H4 (cell line): ENCODE measurements at regions not wholly inside any gene's neighbourhood (a gene's known extent, or its start where the extent isn't known, plus 50 kb on each side); places are given as distances from the start of the nearest gene placed in this dataset.
"Not testable (repeated sequence)": the region's sequence is repeated elsewhere in the genome, so short reads cannot be mapped to it uniquely, and the experiment has no call there.

Experiments
- DNase-seq: peaks from one replicate; pipeline ENCODE4 v3.0.0-alpha.2; 2015; ENCODE audit warnings: low spot score

DNA sequence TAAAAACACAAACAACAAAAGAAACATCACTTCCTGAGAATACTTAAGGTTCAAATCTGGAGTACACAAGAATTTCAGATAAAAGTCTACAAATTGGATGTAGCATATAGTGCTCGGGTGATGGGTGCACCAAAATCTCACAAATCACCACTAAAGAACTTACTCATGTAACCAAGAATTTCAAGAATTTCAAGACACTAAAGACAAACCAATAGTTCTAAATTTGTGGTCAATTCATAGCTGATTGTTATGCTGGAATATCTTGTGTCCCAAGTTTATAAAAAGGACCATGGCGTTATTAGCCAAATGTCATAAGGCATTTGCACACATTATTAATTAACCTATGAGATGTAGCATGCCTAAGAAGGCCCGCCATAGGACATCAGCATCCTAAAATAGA lies 1204.1 kb upstream of the AUTS2 start:
- DNase-seq, result no peak

DNA sequence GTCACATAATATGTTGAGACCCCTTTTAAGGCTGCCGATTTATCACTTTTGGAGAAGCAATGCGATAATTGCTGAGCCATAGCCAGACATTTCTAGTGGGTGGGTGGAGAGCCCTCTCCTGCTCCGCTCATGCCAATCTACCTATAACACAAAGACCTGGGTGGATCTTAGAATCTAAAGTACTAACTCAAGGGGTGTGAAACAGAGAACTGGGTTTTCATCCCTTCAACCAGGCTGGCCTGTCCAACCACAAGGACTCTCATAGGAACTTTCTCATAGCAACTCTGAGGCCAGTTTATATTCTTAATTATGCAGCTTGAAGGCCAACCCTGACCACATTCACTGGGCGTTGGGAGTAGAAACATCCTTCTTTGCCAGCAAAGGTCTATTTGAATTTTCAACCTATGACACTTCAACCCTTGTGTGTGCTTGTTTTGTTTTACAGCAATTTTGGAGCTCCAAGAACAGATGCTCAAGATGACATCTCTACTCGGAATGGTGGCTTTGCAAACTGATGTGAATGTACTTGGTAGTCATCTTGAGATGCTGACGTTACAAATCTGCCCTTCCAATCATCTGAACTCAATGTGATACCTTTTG lies 1198.2 kb upstream of the AUTS2 start:
- no peak for DNase-seq

DNA sequence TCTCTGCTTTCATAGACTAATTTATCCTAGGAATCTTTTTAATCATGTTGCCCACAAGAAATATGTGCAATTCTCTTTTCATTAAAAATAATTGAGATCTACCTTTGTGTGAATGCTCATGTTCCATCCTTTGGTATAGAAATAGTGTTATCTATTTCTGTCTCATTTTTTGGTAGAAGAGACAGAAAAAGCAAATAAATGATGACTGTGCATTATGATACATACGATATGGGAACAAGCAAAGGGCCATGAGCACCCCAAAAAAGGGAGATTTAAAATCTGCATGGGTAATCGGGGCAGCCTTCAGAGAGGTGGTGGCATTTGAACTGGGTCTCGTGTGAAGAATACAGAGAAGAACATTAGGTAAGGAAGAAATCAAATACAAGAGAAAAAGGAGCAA lies 1197.5 kb upstream of the AUTS2 start:
- no peak for DNase-seq

DNA sequence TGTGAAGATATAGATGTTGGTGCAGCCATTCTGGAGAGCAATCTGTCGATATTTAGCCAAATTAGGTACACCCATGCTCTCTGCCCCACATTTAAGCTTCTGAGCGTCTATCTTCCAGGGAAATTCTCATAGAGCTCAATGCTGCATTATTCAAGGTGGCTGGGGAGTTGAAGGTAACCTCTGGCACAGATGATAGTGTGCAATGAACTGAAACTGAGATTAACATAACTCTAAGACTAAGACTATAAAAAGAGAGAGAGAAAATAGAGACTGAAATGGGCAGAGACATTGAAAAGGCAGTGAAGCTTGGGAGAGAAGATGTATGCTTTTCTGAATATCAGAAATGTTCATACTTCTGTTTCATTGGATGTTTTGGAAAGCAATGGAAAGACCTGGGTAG lies 1197.0 kb upstream of the AUTS2 start:
- no peak for DNase-seq

DNA sequence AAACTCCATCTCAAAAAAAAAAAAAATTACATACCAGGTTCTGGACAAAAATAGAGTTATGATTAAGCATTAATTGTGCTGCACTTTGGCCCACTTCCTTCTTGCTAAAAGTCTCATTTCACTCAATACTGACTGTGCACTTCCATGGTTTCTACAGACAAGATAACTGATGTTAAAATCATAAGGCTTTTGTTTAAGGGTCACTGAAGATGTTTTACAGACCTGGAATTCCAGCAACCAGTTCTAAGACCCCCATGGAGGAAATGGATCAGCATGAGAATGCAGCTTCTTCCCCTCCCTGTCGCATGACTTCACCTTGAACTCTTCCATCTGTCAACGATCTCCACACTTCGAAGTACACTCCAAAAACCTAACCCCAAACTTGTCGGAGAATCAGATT lies 1191.8 kb upstream of the AUTS2 start:
- no peak for DNase-seq

DNA sequence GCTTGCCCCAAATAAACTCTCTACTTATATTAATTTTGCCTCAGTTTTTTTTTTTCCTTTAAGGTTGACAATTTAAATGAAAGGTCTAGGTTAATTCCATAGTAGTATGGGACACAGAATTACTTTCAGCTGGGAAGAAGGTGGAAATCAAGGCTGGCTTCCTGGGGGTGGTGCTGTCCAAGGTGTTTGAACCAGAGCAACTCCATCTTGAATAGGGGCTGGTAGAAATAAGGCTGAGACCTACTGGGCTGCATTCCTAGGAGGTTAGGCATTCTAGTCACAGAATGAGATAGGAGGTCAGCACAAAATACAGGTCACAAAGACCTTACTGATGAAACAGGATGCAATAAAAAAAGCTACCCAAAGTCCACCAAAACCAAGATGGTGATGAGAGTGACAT lies 1190.8 kb upstream of the AUTS2 start:
- DNase-seq, result no peak

DNA sequence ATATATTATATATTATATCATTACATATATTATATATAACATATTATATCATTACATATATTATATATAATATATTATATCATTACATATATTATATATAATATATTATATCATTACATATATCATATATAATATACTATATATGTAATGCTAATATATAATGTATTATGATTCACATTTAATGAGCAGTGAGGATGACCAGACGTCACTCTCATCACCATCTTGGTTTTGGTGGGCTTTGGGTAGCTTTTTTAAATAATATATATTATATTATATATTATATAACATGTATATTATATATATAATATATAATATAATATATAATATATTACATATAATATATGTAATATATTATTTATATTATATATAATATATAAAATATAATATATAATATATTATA lies 1189.4 kb upstream of the AUTS2 start:
- DNase-seq, result no peak

DNA sequence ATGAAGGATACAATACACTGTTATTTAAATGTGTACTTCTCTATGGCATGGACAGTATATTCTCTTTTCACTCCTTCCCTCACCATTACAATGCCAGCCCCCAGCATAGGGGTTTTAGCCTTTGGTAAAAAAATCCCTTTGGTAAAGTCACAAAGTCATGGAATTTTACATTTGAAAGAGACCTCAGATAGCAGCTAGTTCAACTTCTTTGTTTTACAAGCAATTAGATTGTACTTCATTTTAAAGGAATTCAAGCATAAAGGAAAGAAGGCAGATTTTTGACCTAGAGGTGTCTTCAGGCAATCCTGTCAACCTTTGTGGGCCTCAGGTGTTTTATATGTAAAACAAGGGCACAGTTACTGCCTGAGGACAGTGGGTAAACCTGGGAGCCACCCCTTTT lies 1188.4 kb upstream of the AUTS2 start:
- DNase-seq, result no peak

DNA sequence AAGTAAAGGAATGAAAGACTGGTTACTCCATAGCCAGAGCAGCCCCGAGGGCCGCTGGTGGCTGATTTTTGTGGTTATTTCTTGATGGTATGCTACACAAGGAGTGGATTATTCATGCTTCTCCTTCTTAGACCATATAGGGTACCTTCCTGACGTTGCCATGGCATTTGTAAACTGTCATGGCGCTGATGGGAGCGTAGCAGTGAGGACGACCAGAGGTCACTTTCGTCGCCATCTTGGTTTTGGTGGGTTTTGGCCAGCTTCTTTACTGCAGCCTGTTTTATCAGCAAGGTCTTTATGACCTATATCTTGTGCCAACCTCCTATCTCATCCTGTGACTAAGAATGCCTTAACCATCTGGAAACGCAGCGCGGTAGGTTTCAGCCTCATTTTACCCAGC lies 1187.6 kb upstream of the AUTS2 start:
- DNase-seq, result not testable (repeated sequence)

DNA sequence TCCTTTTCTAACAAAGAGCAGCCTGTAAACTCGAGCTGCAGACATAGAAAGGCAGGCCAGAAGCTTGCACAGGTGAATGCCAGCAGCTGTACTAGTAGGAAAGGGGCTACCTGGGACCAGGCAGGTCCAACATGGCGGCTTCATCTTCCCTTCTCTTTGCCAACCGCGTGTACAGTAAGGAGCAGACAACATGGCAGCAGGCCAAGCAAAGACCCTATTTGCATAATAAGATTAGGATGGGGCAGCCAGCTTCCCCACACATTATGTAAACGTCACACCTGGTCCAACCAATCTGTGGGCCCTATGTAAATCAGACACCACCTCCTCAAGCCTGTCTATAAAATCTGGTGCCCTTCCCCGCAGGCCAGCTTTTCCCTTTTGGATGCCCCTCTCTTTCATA lies 1186.5 kb upstream of the AUTS2 start:
- DNase-seq, result no peak

DNA sequence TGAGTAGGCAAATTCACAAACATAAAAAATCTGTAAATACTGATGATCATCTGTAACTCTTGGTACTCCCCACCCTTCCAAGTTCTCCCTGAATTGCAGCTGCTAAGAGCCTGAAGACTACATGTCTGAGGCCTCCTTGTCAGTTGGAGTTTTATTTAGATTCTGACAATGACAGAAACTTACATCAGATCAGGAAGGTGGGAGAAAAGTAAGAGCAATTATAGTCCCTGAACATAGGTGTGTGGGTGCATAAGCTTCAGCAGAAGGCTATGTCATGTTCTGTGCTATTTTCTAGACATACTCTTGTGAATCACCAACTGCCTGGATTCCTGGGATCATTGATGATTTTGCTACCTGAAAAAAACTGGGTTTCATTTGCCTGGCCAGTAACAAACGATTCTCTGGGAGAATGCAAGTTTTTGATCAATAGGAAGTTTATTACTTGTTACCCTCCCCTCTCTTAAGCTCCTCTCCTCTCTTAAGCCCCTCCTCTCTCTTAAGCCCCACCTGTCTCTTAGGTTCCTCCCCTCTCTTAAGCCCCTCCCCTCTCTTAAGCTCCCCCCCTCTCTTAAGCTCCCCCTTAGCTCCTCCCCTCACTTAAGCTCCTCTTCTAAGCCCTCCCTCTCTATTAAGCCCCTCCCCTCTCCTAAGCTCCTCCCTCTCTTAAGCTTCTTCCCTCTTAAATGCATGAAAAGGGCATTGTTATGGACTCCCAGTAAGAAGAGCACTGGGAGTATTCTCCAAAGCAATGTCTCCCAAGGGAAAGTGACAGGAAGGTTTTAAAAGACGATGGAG lies 1183.4 kb upstream of the AUTS2 start:
- no peak for DNase-seq

DNA sequence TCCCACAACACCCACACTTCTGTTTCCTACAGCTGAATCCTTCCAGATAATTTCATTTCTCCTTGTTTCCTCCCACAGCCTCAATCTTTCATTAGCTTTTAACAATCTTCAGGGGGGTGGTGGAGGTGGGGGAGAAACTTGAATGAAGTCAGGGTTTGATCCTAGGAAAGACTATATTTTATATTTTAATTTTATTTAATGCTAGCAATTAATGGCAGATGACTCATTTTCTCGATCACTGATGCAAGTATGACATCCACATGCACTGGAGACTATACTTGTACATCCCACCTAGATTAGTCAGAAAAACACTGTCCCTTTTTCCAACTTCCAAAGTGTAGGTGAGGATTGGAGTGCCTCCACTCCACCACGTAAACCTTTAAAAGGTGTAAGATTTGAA lies 1181.3 kb upstream of the AUTS2 start:
- DNase-seq, result no peak

DNA sequence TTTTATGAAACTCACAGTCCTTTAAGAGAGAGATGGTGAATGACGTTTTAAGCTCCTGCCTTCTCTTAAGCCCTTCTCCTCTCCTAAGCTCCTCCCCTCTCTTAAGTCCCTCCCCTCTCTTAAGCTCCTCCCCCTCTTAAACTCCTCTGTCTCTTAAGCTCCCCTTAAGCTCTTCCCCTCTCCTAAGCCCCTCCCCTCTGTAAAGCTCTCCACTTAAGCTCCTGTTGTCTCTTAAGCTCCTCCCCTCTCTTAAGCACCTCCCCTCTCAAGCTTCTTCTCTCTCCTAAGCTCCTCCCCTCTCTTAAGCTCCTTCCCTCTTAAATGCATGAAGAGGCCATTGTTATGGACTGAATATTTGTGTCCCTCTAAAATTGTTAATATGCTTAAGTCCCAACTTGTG lies 1180.6 kb upstream of the AUTS2 start:
- DNase-seq, result peak; percentile 28

DNA sequence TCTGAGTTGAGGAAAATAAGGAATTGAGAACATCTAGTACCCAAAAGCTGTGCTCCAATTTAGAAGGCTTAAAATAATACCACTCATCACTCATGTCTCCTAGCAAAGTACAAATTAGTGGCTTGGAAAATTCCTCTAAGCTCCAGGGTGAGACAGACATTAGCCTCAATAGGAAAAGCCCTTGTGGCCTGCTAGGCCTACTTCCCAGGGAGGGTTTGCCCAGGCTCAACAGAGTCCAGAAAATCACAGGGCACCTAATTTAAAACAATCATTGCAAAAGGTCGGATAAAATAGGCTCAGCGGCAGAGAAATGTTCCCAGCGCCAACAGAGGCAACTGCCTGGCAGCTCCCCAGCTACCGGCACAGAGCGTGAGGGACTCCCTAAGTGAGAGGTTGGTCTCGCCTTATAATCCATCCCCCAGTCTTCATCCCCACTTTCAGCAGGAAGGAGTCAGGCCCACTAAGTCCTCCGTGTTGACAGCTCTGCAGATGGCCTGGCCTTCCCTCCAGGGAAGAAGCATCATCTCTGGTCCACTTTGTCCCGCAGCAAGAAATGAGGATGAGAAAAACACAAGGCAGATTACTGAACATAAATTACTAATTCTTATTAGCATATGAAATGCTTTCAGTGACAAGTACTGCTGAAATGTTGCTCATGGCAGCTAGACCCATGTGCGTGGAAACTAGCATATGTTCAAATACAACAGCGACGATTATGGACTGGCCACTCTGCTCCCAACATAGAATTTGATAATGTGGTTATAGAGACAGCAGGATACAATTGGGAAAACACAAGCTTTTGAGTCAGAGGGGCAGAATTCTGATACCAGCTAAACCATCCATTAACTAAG lies 1177.7 kb upstream of the AUTS2 start:
- no peak for DNase-seq

DNA sequence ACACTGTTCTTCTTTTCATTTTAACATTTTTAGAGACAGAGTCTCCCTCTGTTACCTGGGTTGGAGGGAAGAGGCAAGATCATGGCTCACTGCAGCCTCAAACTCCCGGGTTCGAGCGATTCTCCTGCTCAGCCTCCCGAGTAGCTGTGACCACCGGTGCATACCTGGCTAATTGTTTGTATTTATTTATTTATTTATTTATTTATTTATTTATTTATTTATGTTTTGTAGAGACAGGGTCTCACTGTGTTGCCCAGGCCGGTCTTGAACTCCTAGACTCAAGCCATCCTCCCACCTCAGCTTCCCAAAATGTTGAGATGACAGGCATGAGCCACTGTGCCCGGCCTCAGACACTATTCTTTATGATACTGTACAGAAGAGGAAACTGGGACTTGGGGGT lies 1176.6 kb upstream of the AUTS2 start:
- DNase-seq, result no peak

DNA sequence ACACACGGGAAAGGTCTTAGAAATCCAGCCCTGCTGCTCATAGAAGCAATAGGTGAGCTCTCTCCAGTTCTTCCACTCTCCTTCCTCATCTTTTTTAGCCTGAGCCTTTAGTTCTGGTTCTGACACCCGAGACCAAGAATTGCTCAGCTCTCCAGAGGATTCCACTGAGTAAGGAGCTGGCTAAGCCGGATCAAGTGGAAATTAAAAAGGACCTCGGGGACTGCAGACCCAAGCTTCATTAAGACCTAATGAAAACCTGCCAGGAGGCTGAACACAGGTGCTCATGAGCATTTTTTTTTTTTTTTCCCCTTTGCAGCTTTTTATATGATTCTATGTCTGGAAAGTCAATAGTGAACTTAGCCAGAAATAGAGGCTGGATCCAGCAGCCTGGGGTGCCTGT lies 1176.0 kb upstream of the AUTS2 start:
- DNase-seq, result no peak

DNA sequence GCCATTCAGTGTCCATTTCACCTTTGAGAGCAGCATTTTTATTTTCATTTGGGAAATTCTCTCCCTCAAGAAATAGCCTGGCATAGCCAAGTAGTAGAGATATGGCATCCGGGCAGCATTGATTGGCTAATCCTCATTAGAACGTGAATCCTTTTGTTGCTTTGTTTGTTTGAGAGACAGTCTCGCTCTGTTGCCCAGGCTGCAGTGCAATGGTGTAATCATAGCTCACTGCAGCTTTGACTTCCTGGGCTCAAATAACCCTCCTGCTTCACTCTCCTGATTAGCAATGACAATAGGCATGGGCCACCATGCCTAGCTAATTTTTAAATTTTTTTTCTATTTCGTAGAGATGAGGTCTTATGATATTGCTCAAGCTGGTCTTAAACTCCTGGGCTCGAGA lies 1174.9 kb upstream of the AUTS2 start:
- DNase-seq, result no peak

DNA sequence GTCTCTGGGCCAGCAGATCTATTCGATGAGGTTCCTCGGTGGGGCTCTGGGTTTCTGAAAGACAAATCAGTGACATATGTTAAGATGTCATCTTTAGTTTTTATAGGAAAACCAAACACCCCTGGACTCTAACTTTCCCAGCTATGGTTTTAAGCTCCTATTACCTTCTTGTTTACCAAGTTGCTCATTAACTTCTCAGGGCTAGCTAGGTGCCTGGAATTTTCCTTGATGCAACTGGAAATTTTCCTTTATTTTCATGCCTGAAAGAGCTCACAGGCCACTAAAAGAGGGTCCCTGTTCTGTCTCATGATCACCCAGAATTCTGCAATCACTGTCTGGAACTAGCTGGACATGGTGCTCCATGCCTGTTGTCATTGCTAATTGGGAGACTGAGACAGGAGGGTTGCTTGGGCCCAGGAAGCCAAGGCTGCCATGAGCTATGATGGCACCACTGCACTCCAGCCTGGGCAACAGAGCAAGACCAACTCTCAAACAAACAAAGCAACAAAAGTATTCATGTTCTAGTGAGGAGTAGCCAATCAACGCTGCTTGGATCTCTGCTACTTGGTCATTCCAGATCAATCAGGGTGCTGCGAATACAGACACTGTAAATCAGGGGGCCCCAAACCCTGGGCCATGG lies 1173.5 kb upstream of the AUTS2 start:
- DNase-seq, result no peak

DNA sequence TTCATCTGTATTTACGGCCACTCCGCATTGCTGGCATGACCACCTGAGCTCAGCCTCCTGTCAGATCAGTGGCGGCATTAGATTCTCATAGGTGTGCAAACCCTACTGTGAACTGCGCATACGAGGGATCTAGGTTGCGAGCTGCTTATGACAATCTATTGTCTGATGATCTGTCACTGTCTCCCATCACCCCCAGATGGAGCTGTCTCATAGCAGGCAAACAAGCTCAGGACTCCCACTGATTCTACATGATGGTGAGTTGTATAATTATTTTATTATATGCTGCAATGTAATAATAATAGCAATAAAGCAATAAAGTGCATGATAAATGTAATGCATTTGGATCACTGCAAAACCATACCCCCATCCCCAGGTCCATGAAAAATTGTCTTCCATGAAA lies 1172.9 kb upstream of the AUTS2 start:
- no peak for DNase-seq

DNA sequence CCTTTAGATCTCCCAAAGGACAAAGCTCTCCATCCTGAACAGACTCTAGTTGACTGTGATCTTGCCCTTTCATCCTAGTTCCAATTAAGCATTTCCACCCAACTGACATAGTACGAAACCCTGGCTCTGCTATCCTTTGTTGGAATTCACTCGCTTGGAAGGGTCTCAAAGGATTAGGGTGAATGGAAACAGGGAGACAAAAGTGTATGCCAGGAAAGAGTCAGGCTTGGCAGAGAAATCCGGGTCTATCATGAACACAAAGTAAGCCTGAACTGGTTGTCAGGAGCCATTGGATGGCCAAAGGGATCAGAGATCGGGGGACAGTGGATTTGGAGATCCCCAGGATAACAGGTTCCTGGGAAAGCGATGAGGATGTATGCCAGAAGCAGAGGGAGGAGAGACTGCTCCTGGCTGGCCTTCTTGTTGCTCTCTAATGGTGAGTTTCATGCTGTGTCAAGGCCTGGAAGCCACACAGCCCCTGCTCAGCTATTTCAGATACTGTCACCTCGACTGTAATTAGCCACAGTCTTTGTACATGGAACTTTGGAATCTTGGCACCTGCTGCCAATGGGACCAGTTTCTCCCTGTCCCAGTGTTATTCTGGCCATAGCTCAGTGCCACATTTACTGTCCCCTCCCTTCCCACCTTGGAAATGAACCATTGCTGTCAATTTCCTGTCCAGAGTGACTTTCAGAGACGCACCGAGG lies 1168.7 kb upstream of the AUTS2 start:
- DNase-seq, result no peak

DNA sequence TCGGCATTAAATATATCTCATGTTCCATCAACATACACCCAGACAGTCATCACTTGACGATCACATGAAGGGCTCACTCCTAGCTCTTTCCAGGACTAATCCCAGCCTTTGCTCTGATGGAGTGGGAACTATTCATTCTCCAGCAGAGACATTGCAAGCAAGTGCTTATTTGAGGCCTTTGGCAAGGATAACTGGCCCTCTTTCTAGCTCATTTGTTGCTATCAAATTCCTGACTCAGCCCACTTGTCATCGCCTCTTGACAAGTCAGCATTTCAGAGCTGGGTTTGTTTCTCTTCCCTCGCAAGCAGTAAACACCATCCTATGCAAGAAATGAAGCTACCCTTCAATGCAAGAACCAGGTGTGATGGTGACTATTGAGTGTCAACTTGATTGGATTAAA lies 1165.7 kb upstream of the AUTS2 start:
- DNase-seq, result no peak
